ENCODE measurements at regions not wholly inside any gene's neighbourhood (a gene's known extent, or its start where the extent isn't known, plus 50 kb on each side); places are given as distances from the start of the nearest gene placed in this dataset.

DNA sequence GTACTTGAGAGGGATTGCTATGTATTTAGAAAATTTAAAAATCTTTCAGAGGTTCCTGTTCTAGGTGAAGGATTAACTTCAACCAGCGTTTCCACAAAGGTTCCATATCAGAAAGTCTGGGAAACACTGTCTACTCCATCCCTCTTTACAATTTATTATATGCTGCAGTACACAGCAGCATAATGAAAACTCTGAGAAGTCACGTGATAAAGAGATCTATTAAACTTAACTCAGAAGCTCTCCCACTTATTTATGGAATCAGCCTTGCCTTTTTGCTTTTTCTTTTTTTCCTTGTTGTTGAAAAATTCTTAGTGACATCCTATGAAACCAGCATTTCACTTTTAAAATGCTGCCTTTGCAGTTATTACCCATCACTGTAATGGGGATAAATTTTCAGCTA is 186.2 kb downstream of the ACER2 start:
- TF ChIP-seq, protein P1, sequence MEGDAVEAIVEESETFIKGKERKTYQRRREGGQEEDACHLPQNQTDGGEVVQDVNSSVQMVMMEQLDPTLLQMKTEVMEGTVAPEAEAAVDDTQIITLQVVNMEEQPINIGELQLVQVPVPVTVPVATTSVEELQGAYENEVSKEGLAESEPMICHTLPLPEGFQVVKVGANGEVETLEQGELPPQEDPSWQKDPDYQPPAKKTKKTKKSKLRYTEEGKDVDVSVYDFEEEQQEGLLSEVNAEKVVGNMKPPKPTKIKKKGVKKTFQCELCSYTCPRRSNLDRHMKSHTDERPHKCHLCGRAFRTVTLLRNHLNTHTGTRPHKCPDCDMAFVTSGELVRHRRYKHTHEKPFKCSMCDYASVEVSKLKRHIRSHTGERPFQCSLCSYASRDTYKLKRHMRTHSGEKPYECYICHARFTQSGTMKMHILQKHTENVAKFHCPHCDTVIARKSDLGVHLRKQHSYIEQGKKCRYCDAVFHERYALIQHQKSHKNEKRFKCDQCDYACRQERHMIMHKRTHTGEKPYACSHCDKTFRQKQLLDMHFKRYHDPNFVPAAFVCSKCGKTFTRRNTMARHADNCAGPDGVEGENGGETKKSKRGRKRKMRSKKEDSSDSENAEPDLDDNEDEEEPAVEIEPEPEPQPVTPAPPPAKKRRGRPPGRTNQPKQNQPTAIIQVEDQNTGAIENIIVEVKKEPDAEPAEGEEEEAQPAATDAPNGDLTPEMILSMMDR (IDR thresholded peaks at IDR 0.05; ENCODE audit: unreplicated experiment in 3 of 3), result no peak
- Mint-ChIP-seq H3K9me3 (no peaks in the 10 kb centered on the region), H3K27me3 (ENCODE audit: low read depth) (no peaks in the 10 kb centered on the region), H3K27ac (no peak overlapping the region), H3K36me3 (ENCODE audit: low read depth) (no peaks in the 10 kb centered on the region), H3K4me1 (no peaks in the 10 kb centered on the region), H3K4me3 (no peak overlapping the region)

DNA sequence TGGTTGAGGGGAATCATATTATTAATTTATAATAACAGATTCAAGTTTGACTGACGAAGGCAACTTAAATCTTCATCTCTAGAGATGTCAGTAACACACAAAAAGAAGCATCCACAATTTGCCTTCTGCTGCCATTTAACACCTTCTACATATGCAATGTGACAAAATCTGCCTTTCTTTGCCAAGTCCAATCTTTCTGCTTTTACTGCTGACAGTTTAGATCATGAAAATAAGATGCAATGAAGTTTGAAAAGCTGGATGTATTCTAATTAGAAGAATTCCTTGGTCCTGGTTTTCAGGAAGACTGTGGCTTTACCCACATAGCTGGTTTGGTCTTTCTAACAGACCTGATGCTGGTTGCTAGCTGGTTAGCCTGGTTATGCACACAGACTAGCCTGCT is 178.9 kb downstream of the ACER2 start:
- no peaks in the 10 kb centered on the region for H3K4me1 Mint-ChIP-seq
- H3K27ac Mint-ChIP-seq, result no peak overlapping the region
- TF ChIP-seq, protein P1 (IDR thresholded peaks at IDR 0.05; ENCODE audit: unreplicated experiment in 3 of 3), result no peak
- no peaks in the 10 kb centered on the region for H3K27me3 Mint-ChIP-seq (ENCODE audit: low read depth)
- no peaks in the 10 kb centered on the region for H3K36me3 Mint-ChIP-seq (ENCODE audit: low read depth)
- no peak overlapping the region for H3K4me3 Mint-ChIP-seq
- H3K9me3 Mint-ChIP-seq, result peaks cover 6% of the 10 kb centered on the region

DNA sequence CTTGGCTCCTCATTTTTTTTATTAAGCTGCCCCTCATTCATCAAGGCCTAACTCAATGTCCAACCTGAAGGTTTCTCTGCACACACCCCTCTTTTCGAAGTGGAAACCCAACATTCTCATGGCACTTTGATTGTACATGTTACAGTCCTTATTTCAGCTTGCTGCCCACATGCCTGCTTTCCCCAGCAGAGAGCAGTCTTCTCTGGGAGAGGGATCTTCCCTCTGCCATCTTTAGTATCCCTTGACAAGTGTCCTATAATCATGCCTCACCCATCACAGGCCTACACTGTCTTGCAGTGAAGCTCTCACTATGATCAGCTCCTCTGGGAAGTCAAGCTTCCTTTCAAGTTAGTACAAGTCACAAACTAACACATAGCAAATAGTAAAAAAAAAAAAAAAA is 175.1 kb downstream of the ACER2 start:
- Mint-ChIP-seq H3K9me3 (peaks cover 6% of the 10 kb centered on the region), H3K4me1 (peaks cover 5% of the 10 kb centered on the region), H3K27ac (no peak overlapping the region), H3K4me3 (no peak overlapping the region), H3K27me3 (ENCODE audit: low read depth) (no peaks in the 10 kb centered on the region), H3K36me3 (ENCODE audit: low read depth) (no peaks in the 10 kb centered on the region)
- TF ChIP-seq, protein P1 (IDR thresholded peaks at IDR 0.05; ENCODE audit: unreplicated experiment in 3 of 3), result no peak

DNA sequence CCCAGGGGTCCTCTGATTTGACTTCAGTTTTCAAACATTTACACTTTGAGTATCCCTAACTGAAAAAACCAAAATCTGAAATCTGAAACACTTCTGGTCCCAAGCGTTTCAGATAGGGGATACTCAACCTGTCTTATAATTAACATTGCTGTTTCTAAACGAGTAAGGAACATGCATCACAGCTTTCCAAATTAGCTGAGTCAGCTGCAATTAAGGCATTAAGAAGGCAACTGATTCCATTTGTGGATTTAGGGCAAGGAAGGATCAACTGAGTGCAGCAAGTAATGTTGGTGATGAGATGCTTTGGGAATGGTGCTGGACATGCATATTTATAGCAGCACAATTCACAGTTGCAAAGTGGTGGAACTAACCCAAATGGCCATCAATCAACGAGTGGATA is 168.6 kb downstream of the ACER2 start:
- no peaks in the 10 kb centered on the region for H3K36me3 Mint-ChIP-seq (ENCODE audit: low read depth)
- no peak overlapping the region for H3K4me3 Mint-ChIP-seq
- no peaks in the 10 kb centered on the region for H3K9me3 Mint-ChIP-seq
- H3K4me1 Mint-ChIP-seq, result peaks cover 4% of the 10 kb centered on the region
- H3K27me3 Mint-ChIP-seq (ENCODE audit: low read depth), result no peaks in the 10 kb centered on the region
- TF ChIP-seq, protein P1 (IDR thresholded peaks at IDR 0.05; ENCODE audit: unreplicated experiment in 3 of 3), result no peak
- no peak overlapping the region for H3K27ac Mint-ChIP-seq

DNA sequence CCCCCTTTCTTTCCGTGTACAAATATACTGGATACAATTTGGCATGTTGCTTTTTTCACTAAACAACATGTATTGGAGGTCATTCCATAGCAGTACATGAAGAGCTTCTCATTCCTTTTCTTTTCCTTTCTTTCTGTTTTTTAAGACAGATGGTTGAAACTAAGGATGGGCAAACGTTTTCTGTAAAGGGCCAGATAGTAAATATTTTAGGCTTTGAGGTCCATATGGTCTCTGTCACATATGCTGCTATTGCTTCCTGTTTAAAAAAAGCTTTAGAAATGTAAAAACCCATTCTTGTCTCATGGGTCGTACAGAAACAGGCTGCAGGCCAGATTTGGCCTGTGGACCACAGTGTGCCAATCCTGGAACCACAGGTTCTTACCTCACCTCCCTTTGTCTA is 160.1 kb downstream of the ACER2 start:
- Mint-ChIP-seq H3K4me3 (no peak overlapping the region), H3K27ac (no peak overlapping the region), H3K9me3 (peaks cover 2% of the 10 kb centered on the region), H3K27me3 (ENCODE audit: low read depth) (no peaks in the 10 kb centered on the region), H3K4me1 (no peaks in the 10 kb centered on the region), H3K36me3 (ENCODE audit: low read depth) (no peaks in the 10 kb centered on the region)
- TF ChIP-seq, protein P1 (IDR thresholded peaks at IDR 0.05; ENCODE audit: unreplicated experiment in 3 of 3), result no peak

DNA sequence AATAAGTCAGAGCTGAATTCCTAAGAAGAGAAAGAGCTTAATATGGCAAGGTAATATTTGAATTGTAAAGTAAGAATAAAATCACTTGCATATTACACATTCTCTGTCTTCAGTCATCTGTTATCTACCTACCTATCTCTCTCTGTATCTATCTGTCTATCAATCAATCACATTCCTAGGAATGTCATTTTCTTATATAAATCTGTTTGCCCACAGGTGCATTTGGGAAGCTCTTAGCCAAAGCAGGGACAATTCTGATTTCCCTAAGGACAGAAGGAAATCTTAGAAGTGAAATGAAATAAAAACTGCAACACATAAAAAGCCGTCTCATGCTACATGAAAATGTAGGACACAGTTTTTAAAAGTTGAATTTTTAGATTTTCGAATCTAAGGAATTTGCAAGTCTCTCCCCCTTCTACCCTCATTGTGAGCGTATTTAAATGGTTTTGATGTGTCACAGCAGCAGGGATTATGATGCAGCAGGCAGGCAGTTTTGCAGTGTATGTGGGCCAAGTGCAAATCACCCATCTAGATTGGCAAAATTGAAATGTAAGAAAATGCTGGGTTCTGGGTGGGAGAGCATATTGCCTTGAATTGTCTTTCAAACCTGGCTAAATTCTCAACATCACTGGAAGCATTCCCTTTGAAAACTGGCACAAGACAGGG is 155.7 kb downstream of the ACER2 start:
- Mint-ChIP-seq H3K27me3 (ENCODE audit: low read depth) (no peaks in the 10 kb centered on the region), H3K9me3 (peaks cover 2% of the 10 kb centered on the region), H3K36me3 (ENCODE audit: low read depth) (no peaks in the 10 kb centered on the region), H3K4me1 (no peaks in the 10 kb centered on the region), H3K27ac (no peak overlapping the region), H3K4me3 (no peak overlapping the region)
- TF ChIP-seq, protein P1 (IDR thresholded peaks at IDR 0.05; ENCODE audit: unreplicated experiment in 3 of 3), result no peak

All from nephron (organoid).